Suppressor macrophage (primary cell): ENCODE measurements at regions not wholly inside any gene's neighbourhood (a gene's known extent, or its start where the extent isn't known, plus 50 kb on each side); places are given as distances from the start of the nearest gene placed in this dataset.
A peak's percentile ranks its signal among the peaks of the same experiment; 100 is the strongest.
"Not testable (repeated sequence)": the region's sequence is repeated elsewhere in the genome, so short reads cannot be mapped to it uniquely, and the experiment has no call there.

ENCODE experiments used
- DNase-seq, 4 experiments: peaks; one replicate each; pipeline ENCODE4 v3.0.0-alpha.2; 2020 to 2022

DNA sequence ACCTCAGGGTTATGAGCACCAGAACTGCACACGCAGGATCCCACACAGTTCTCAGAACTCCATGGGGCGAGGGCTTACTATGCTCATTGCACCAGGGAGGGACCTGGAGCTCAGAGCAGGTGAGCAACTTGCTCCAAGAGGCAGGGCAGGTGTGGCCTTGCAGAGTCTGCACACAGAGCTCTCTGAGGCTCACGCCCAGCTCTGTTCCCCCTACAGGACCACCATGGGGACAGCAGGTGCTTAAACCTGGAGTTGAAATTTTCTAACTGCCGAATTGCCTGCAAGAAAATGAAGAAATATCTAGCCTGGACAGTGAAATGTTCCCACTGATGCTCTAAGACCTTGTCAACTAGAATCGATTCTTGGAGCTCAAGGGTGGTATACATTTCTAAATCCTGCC, 49.9 kb upstream of the MSMB start:
- not testable (repeated sequence) for DNase-seq

- DNase-seq: no peak
These were observed 50.4 kb upstream of the MSMB start for GRCh38 chr10:46096446-46096845.

DNA sequence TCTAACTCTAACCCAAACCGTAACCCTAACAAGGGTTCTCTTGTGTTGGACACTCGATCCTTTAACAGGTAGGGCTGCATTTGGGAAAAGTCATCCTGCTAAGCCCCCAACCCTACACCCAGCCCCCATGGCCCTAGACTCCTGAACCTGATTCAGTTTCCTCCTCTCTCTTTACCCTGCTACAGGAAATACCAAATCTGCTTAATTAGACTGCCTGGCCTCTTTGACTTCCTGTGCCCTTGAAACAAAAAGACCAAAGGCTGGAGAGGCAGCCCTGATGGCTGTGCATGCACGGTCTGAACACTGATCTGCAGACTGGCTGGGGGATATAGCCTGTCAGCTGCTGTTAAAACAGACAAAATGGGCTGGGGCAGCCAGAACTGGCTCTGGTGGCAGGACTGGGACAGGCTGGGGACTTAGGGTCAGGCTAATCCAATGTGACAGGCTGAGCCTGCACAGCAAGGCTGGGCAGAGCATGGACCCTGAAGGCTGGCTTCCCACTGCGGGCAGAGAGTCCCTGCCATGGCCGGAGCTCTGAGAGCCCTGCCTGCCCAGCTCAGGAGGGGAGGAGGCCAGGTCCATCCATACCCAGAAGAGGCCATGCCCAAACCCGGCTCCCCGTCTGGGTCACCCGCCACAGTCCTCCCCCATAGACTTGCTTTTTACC, 51.0 kb upstream of the MSMB start:
- DNase-seq: no peak

DNA sequence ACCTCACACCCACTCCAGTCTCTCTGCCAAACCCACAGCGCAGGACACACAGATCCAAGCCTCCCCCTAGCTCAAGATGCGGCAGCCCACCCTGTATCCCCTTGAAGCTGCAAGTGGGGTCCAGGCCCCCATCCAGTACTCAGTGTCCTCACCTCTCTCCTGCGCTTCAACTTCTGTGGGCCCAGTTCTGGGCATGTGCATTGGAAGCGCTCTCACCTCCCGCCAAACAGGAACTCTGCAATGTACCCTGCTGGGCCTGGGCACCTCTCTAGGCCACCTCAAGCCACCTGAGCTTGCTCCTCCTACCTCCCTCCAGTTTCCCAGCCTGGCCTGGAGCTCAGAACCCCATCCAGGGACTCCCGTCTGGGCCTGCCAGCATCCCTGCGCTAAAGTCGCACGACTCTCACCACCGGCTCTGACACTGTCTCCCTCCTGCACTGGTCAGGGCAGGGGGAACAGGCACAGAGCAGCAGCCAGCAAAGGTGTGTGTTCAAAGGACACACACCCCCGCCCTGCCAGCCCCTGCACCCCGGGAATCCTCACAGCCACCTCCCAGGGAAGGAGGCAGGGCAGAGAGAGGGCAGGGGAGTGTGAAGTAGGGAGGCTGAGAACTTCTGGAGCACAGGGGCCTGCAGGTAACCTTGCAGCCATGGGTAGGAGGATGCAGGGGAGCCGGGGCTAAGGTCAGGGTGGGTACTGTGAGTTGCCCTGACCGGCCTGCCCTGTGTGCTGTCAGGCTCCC, 51.7 kb upstream of the MSMB start:
- DNase-seq: no peak

- DNase-seq: no peak
These were observed 52.3 kb upstream of the MSMB start for GRCh38 chr10:46098386-46098785.

- DNase-seq: not testable (repeated sequence)
These were observed 52.9 kb upstream of the MSMB start for GRCh38 chr10:46098925-46099324.

DNA sequence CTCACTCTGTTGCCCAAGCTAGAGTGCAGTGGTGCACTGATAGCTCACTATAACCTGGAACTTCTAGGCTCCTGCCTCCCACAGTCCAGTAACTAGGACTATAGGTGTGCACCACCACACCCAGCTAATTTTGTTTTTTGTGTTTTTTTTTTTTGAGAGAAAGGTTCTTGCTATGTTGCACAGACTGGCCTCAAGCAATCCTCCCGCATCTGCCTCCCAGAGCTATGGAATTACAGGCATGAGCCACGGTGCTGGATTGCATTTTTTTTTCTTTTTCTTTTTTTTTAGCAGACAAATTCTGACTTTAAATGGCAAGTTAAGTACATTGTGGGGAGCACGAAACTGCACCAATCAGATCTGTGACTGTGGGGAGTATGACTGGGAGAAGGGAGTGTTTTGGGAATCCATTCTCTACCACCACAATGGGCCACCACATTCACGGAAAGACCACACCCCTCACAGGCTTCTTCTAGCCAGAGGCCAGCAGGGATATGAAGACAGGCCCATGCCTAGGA, 58.1 kb upstream of the MSMB start:
- no peak for DNase-seq

DNA sequence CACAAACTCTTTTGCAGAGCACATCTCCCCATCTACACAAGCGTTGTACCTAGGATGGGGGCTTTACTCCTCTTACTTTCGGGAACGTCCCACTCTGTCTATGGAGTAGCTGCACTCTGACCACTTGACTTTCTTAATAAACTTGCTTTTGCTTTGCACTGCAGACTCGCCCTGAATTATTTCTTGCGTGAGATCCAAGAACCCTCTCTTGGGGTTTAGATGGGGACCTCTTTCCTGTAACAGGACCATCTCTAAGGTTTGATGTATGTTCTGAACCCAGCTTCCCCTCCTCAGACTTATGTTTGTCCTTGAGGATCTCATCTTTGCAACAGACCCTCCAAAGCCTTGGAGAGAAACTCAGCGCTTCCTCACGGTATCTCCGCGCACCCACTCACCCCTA, 59.3 kb upstream of the MSMB start:
- not testable (repeated sequence) for DNase-seq

DNA sequence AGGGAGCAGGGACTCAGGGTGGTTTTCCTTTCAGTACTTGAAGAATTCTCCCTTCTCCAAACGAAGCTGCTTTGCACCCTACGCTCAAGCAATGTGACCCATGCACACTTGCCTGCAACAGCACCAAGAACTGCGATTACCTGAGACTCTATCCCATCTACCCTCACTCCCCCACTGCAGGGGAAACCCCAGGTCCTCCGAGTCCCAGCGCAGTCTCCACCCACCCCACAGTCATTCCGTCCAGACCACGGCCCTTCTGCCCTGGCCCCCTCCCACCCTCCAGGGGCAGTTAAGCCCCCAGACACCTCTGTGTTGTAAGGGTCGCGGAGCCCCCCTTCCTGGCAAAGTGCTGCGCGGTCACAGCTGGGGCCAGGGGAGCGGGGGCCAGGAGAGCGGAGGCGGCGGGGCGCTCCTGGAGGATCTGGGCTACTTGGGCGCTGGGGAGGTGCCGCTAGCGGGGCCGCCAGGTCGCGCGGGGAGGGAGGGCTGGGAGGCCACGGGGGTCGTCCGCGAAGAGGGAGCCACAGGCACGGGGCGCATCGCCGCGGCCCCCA, 59.9 kb upstream of the MSMB start:
- not testable (repeated sequence) for DNase-seq

DNA sequence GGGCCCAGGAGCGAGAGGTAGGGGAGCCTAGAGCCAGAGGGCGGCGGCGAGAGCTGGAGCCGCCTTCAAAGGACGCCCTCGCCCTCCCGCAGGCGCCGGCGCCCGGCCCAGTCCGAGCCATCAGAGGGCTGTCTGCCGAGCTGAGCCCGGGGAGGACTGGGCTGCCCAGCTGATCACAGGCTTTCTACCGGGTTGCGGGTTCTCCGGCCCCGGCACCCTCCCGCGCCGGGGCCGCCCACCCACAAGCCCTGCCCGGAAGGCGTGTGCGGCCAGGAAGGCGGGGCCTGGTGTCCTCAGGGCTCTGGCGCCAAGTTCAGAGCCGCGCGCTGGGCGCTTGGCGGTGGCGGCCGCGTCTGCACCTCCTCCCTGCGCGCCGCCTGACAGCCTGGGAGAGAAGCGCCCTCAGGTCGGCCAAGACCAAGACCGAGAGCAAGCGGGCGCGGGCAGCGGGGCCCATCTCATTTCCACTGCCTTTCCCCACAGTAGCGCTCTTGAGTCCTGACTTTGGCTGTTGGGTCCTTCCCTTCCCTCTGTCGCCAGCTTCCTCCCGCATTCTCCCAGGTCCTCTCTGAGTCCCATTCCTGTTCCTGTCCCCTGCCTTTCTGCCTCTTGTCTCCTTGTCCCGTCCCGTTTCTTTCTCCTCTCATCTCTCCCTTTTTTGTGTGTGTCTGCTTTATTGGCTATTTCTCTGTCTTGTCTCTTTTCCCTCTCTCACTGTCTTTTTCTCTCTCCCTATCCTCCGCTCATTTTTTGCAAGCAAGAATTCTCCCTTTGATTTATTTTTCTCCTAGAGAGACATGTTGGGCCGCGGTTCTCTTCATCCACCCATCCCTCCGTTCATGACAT, 60.6 kb upstream of the MSMB start:
- DNase-seq: peak; percentile 70 to 82 (median 72)

GRCh38 chr10:46108158-46108499, 62.1 kb upstream of the MSMB start:
- not testable (repeated sequence) for DNase-seq

DNA sequence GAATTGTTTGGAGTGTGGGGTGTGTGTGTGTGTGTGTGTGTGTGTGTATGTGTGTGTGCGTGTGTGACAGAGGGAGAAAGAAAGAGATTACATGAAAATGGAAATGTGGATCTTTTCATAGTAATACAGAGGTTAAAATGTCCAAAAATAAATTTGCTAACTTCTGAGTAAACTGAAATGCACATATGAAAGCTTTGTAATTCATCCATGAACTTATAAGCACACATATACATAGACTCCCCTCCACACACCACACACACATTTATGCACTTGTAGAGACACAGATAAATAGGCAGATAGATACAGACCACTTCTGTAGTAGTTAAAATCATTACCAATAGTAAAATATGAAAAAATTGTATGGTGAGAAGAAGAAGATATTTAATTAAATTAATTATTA, 108.2 kb upstream of the MSMB start:
- not testable (repeated sequence) for DNase-seq

- DNase-seq: not testable (repeated sequence)
These were observed 108.6 kb upstream of the MSMB start for GRCh38 chr10:46154683-46155082.

- not testable (repeated sequence) for DNase-seq
These were observed 110.8 kb upstream of the MSMB start for GRCh38 chr10:46156866-46157265.

GRCh38 chr10:46169736-46170135, 117.1 kb upstream of the ANTXRL start:
- DNase-seq: no peak

DNA sequence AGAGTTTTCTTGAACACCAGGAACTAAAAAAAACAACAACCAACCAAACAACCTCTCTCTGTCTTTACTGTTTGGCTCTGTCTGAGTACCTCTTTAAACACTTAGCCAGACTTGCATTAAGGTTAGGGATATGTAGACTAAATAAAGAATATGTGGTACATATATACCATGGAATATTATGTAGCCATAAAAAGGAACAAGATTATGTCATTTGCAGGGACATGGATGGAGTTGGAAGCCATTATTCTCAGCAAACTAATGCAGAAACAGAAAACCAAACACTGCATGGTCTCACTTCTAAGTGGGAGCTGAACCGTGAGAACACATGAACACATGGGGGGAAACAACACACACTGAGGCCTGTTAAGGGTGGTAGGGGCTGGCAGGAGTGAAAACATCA, 116.0 kb upstream of the ANTXRL start:
- DNase-seq: no peak

GRCh38 chr10:46171661-46172060, 115.1 kb upstream of the ANTXRL start:
- no peak for DNase-seq

- no peak for DNase-seq
These were observed 111.5 kb upstream of the ANTXRL start for GRCh38 chr10:46175296-46175695.

DNA sequence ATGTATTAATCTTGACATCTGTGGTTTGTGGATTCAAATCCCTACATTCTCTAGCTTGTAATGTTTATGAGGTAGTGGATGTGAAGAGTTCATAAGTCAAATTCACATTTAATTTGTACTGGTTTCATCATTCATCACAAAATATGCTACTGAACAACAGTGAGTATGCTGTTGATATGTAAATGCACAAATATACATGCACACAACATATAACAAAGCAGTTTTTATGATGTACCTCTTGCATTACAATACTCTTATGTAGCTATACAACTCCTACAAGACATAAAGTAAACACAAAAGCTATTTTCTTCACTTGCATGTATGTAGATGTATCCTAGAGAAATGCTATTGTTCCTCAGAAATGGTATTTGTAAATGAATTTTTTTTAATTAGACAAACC, 111.0 kb upstream of the ANTXRL start:
- no peak for DNase-seq

DNA sequence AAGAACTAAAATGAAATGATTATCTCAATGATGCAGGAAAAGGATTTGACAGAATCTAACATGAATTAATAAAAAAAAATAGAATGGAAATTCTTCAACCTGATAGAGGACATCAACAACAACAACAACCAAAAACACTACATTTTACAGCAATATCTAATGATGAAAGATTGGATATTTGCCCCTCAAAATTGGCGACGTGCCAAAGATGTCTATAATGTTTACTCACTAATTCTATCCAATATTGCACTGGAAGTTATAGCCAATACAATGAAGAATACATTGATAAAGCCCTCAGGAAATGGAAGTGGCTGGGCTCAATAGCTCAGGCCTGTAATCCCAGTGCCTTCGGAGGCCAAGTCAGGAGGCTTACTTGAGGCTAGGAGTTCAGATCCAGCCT, 99.4 kb upstream of the ANTXRL start:
- not testable (repeated sequence) for DNase-seq

GRCh38 chr10:46197050-46197449, 89.7 kb upstream of the ANTXRL start:
- no peak for DNase-seq

DNA sequence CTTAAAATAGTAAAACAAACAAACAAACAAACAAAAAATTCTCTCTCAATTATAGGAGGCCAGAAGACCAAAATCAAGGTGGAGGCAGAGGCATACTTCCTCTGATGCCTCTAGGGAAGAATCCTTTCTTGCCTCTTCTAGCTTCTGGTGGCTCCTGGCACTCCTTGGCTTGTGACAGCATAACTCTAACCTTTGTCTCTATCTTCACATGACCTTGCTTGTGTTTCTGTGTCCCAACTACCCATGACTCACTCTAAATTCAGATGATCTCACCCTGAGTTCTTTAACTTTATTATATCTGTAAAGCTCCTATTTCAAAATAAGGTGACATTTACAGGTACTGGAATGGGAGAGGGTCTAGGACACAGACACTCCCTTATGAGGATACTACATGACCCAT, 88.3 kb upstream of the ANTXRL start:
- peak in 2 of 4 experiments; percentile 12 to 29 for DNase-seq

DNA sequence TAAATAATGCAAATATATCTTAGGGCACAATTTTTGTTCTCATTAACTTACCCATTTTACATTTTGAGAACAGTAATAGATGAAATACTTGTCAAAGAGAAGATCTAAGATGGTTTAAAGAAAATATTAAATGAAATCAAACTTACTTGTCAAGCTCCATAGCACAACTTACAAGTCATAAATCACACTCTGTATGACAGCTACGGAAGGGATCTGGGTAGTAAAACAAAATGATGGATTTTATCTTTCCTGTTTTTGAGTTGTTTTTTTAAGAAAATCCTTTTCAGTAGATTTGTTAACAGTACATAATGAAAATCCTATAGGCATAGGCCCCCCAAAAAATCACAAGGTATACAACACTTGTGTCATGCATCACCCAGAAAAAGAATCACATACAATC, 84.4 kb upstream of the ANTXRL start:
- DNase-seq: not testable (repeated sequence)
